Common myeloid progenitor, CD34-positive (primary cell): ENCODE measurements at regions not wholly inside any gene's neighbourhood (a gene's known extent, or its start where the extent isn't known, plus 50 kb on each side); places are given as distances from the start of the nearest gene placed in this dataset.

Experiments used
- CTCF ChIA-PET: fragments of 350-600 bp; sonication (Branson Sonifier 250); formaldehyde crosslinking; loops from one replicate; lab custom pipeline; 2021; ENCODE audit warnings: antibody characterized with exemption; lab: Charles Lee
- POLR2A ChIA-PET: fragments of 350-600 bp; sonication (Branson Sonifier 250); formaldehyde crosslinking; loops from one replicate; lab custom pipeline; 2021; ENCODE audit warnings: antibody characterized with exemption; lab: Charles Lee
- DNase-seq, 3 donors: peaks; one replicate each; pipeline versions ENCODE4 v3.0.0 to v3.0.0-alpha.2; 2013
- H3K27ac ChIP-seq, 2 experiments: 1 replicate in 1 of 2; 2 replicates in 1 of 2; pipeline ENCODE4 v1.7.0; 2013; ENCODE audit warnings: inconsistent platforms in 2 of 2, low read length in 2 of 2, mild to moderate bottlenecking in 2 of 2, low read depth in 1 of 2, moderate library complexity in 1 of 2; ENCODE audit not compliant: severe bottlenecking in 2 of 2, insufficient read depth in 1 of 2, poor library complexity in 1 of 2
- H3K27me3 ChIP-seq, 5 experiments: replicated peaks in 2 of 5; 1 replicate in 3 of 5; 2 replicates in 2 of 5; pipeline versions ENCODE4 v1.6.1 to v1.7.0; 2013; ENCODE audit warnings: low read length in 4 of 5, mild to moderate bottlenecking in 2 of 5, moderate library complexity in 2 of 5, inconsistent platforms in 1 of 5; ENCODE audit not compliant: insufficient read depth in 5 of 5, control insufficient read depth in 4 of 5
- H3K36me3 ChIP-seq, 4 experiments: 1 replicate in 2 of 4; 2 replicates in 2 of 4; pipeline versions ENCODE4 v1.6.1 to v1.7.0; 2013; ENCODE audit warnings: low read length in 3 of 4, control low read depth in 1 of 4, mild to moderate bottlenecking in 1 of 4; ENCODE audit not compliant: control insufficient read depth in 4 of 4, insufficient read depth in 4 of 4
- H3K4me1 ChIP-seq, 4 experiments: 1 replicate in 3 of 4; 2 replicates in 1 of 4; pipeline versions ENCODE4 v1.6.1 to v1.7.1; 2013; ENCODE audit warnings: low read length in 3 of 4, mild to moderate bottlenecking in 3 of 4, control low read depth in 1 of 4, inconsistent platforms in 1 of 4, moderate library complexity in 1 of 4; ENCODE audit not compliant: control insufficient read depth in 4 of 4, insufficient read depth in 4 of 4; ENCODE audit errors: control extremely low read depth in 1 of 4
- H3K4me3 ChIP-seq, 7 experiments: 1 replicate in 4 of 7; 2 replicates in 3 of 7; pipeline versions ENCODE4 v1.5.1 to v1.7.0; 2013; ENCODE audit warnings: mild to moderate bottlenecking in 7 of 7, low read length in 6 of 7, moderate library complexity in 6 of 7, inconsistent platforms in 2 of 7, low read depth in 2 of 7, control low read depth in 1 of 7; ENCODE audit not compliant: insufficient read depth in 4 of 7, control insufficient read depth in 1 of 7; ENCODE audit errors: extremely low read depth in 1 of 7
- H3K9me3 ChIP-seq, 5 experiments: 1 replicate in 4 of 5; 2 replicates in 1 of 5; pipeline versions ENCODE4 v1.6.1 to v1.7.1; 2013; ENCODE audit warnings: low read length in 4 of 5, mild to moderate bottlenecking in 2 of 5, inconsistent platforms in 1 of 5, low read depth in 1 of 5, moderate library complexity in 1 of 5; ENCODE audit not compliant: control insufficient read depth in 4 of 5, insufficient read depth in 2 of 5; ENCODE audit errors: control extremely low read depth in 1 of 5
- WGBS: methylation state at CpG from one replicate; pipeline ENCODE4 v1.1.5; 2013; ENCODE audit not compliant: insufficient coverage; 5-methylcytosine and 5-hydroxymethylcytosine counted together

DNA sequence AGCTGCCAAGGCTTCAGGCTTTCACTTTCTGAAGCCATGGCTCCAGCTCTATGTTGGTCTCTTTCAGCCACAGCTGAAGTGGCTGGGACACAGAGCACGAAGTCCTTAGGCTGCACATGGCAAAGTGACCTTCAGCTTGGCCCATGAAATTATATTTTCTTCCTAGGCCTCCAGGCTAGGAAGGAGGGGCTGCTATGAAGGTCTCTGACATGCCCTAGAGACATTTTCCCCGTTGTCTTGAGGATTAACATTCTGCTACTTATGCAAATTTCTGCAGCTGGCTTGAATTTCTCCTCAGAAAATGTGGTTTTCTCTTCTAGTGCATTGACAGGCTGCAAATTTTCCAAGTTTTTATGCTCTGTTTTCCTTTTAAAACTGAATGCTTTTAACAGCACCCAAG lies 99.8 kb upstream of the KCNIP4 start:
- ChIA-PET CTCF (no interaction called here), POLR2A (no interaction called here)
- H3K36me3 ChIP-seq: no peaks in the 10 kb centered on the region
- DNase-seq: no peak
- H3K9me3 ChIP-seq: no peaks in the 10 kb centered on the region
- H3K4me3 ChIP-seq: no peak overlapping the region
- H3K27ac ChIP-seq: no peak overlapping the region
- 79% methylated on average over 1 of the region's 2 CpGs for WGBS
- H3K4me1 ChIP-seq: no peaks in the 10 kb centered on the region
- no peaks in the 10 kb centered on the region for H3K27me3 ChIP-seq

DNA sequence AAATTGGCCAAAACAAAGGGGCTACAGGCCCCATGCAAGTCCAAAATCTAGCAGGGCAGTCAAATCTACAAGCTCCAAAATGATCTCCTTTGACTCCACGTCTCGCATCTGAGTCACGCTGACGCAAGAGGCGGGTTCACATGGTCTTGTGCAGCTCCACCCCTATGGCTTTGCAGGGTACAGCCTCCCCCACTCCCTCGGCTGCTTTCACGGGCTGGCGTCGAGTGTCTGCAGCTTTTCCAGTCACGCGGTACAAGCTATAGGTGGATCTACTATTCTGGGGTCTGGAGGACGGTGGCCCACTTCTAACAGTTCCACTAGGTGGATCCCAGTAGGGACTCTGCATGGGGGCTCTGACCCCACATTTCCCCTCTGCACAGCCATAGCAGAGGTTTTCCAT lies 99.2 kb upstream of the KCNIP4 start:
- CTCF ChIA-PET: no interaction called here
- Histone ChIP-seq H3K27me3 (no peaks in the 10 kb centered on the region), H3K9me3 (no peaks in the 10 kb centered on the region), H3K27ac (no peak overlapping the region), H3K4me3 (no peak overlapping the region), H3K4me1 (no peaks in the 10 kb centered on the region), H3K36me3 (no peaks in the 10 kb centered on the region)
- POLR2A ChIA-PET: no interaction called here
- no peak for DNase-seq
- WGBS: 100% methylated on average over 11 of the region's 12 CpGs

DNA sequence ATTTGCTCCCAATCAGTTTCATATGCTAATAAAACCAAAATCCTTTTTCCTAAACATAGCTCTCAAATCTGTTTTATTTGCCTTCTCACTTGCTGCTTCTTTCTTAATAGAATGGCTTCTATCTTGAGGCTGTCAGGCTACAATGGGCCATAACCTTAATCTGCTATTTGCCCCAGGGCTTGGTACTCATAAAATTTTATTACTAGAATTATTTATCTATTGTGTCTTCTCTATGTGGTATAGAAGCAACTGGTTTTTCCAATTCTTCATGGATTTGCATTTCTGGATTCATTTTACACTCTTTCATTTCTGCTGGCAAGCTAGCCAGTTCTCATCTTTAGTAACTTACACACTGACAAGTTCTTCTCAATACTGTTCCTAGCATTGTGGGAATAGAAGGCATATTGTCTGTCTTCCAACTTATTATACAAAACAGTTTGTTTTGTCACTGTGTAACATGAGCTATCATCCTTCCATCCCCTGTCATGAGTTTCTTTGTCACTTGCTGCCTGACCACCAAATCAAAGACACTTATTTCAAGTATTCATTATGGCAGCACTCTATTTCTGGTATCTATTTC lies 96.6 kb upstream of the KCNIP4 start:
- Histone ChIP-seq H3K27me3 (no peaks in the 10 kb centered on the region), H3K36me3 (no peaks in the 10 kb centered on the region), H3K9me3 (no peaks in the 10 kb centered on the region), H3K4me3 (no peak overlapping the region), H3K27ac (no peak overlapping the region), H3K4me1 (no peaks in the 10 kb centered on the region)
- ChIA-PET CTCF (interaction anchor here (0.6 kb wide), 1 partner anchor 14 kb away, joined by 3 read pairs; no protein-coding TSS in a partner anchor), POLR2A (no interaction called here)
- DNase-seq: no peak

DNA sequence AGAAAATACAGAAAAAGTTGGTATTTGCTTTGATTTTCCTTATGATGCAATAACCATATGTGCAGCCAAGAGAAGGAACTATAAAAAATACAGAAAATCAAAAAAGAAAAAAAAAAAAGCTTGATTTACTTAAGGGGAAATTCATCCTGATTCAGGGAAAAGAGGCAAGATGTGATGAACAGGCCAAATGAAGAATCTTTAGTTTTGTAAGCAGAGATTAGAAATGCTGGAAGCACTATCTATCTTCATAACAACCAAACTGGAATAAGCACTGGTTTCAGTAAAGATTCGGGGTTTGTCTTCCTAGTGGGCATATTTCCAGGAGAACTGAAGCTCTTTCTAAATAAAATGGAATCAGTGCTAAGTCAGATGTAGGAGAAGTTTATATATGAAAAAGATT lies 82.9 kb upstream of the KCNIP4 start:
- Histone ChIP-seq H3K4me1 (no peaks in the 10 kb centered on the region), H3K27me3 (no peaks in the 10 kb centered on the region), H3K4me3 (no peak overlapping the region), H3K9me3 (no peaks in the 10 kb centered on the region), H3K27ac (no peak overlapping the region), H3K36me3 (no peaks in the 10 kb centered on the region)
- no peak for DNase-seq
- WGBS: no CpG with 5 or more reads among the region's 1 CpG
- POLR2A ChIA-PET: no interaction called here
- CTCF ChIA-PET: interaction anchor here (0.6 kb wide), 1 partner anchor 13 kb away, joined by 3 read pairs; no protein-coding TSS in a partner anchor

DNA sequence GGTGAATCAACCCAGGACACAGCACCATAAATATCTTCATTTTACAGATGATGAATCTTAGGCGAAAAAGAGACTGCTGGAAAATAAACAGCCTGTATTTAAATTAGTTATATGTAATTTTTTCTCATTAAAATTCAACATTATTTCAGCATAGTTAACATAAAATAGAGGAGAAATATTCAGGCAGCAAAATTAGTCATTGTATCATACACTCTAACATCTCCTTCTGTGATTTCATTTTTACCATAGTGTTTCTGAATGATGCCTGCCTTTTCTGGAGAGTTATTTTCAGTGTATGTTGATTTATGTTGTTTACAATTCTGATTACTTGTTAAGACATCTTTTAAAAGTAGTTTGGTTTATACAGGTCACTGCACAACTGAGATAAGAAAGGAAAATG lies 82.3 kb upstream of the KCNIP4 start:
- no peaks in the 10 kb centered on the region for H3K36me3 ChIP-seq

DNA sequence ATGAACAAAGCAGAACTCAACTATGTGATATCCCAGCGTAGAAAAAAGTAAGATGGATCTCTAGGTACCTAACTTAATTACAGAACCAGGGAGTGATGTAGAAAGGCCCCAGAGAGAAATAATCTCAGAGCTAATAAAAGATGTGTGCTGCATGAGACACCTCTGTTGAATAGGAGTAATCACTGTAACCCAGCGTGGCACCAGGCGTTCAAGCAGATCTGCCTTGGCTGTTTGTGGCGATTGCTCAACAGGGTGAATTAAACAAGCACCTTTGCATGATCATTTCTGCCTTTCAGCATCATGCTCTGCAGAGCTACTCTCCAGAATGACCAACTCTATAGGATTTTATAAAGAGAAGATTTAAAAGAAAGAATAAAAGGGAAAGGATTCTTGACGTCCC lies 81.7 kb upstream of the KCNIP4 start:
- Histone ChIP-seq H3K4me1 (no peaks in the 10 kb centered on the region), H3K36me3 (no peaks in the 10 kb centered on the region), H3K27ac (no peak overlapping the region), H3K9me3 (no peaks in the 10 kb centered on the region), H3K27me3 (no peaks in the 10 kb centered on the region), H3K4me3 (no peak overlapping the region)
- CTCF ChIA-PET: no interaction called here
- 86% methylated on average over 3 of the region's 5 CpGs for WGBS
- POLR2A ChIA-PET: no interaction called here
- no peak for DNase-seq

More for the DNA sequence above, 82.3 kb upstream of the KCNIP4 start:
- Histone ChIP-seq H3K27ac (no peak overlapping the region), H3K4me1 (no peaks in the 10 kb centered on the region), H3K9me3 (no peaks in the 10 kb centered on the region), H3K27me3 (no peaks in the 10 kb centered on the region), H3K4me3 (no peak overlapping the region)
- POLR2A ChIA-PET: no interaction called here
- CTCF ChIA-PET: no interaction called here
- no peak for DNase-seq
- WGBS: no CpG with 5 or more reads among the region's 1 CpG

DNA sequence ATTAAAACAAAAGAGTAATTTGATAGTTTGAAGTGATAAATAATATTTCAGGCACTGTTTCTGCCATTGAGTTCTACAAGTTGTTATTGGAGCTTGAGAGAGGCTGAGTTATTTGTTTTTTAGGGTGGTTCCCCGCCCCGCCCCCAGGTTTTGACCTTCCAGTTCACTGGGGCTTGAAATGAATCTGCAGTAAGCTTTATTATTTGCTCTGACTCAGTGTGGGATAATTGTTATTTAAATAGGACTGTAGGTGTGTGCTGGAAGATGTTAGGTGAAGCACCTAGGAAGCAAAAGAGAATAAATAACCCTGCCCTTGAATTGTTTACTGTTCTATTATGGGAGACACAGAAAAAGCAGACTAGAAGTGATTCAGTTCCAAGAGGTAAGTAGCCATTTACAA lies 81.2 kb upstream of the KCNIP4 start:
- WGBS: no CpG with 5 or more reads among the region's 2 CpGs
- Histone ChIP-seq H3K4me3 (no peak overlapping the region), H3K27ac (no peak overlapping the region), H3K9me3 (no peaks in the 10 kb centered on the region), H3K4me1 (no peaks in the 10 kb centered on the region), H3K36me3 (no peaks in the 10 kb centered on the region), H3K27me3 (no peaks in the 10 kb centered on the region)
- no peak for DNase-seq
- POLR2A ChIA-PET: no interaction called here
- CTCF ChIA-PET: no interaction called here
